ENCODE measurements at regions not wholly inside any gene's neighbourhood (a gene's known extent, or its start where the extent isn't known, plus 50 kb on each side); places are given as distances from the start of the nearest gene placed in this dataset.

- DNase-seq: no peak
Observed at GRCh38 chr10:118102121-118102520, 55.4 kb upstream of the RAB11FIP2 start.

GRCh38 chr10:118101501-118101900 is 54.8 kb upstream of the RAB11FIP2 start:
- DNase-seq: no peak
